ENCODE measurements at regions not wholly inside any gene's neighbourhood (a gene's known extent, or its start where the extent isn't known, plus 50 kb on each side); places are given as distances from the start of the nearest gene placed in this dataset.

DNA sequence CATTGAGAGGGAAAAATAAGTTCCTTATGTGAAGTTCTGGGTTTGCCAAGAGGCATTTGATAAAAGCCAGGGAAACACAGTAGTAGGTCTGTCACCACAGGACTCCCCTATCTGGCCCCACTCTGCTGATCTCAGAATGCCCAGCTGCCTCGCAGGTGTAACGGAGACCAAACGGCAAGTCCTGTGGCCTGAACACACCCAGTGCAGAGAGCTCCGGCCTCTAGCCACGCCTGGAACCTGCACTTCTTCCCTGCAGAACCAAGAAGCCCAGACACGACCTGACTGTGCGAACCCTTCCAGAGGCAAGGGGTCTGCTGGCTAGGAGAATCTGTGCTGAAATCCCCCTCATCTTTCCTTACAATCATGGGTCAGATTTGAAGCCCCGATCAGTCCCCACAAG is 432.8 kb upstream of the B3GAT1 start:
- no peaks in the 10 kb centered on the region for H4K20me1 ChIP-seq (ENCODE audit: insufficient read depth, low read length)
- no peaks in the 10 kb centered on the region for H3K79me2 ChIP-seq (ENCODE audit: insufficient read depth, low read length)
- no peaks in the 10 kb centered on the region for H3K36me3 ChIP-seq (ENCODE audit: insufficient read depth, low read length)
- TF ChIP-seq, protein P1, sequence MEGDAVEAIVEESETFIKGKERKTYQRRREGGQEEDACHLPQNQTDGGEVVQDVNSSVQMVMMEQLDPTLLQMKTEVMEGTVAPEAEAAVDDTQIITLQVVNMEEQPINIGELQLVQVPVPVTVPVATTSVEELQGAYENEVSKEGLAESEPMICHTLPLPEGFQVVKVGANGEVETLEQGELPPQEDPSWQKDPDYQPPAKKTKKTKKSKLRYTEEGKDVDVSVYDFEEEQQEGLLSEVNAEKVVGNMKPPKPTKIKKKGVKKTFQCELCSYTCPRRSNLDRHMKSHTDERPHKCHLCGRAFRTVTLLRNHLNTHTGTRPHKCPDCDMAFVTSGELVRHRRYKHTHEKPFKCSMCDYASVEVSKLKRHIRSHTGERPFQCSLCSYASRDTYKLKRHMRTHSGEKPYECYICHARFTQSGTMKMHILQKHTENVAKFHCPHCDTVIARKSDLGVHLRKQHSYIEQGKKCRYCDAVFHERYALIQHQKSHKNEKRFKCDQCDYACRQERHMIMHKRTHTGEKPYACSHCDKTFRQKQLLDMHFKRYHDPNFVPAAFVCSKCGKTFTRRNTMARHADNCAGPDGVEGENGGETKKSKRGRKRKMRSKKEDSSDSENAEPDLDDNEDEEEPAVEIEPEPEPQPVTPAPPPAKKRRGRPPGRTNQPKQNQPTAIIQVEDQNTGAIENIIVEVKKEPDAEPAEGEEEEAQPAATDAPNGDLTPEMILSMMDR (IDR thresholded peaks at IDR 0.05; ENCODE audit: extremely low read depth, low read depth, low read length): no peak
- H3K27me3 ChIP-seq (ENCODE audit: insufficient read depth, low read length): no peaks in the 10 kb centered on the region
- no peaks in the 10 kb centered on the region for H3K4me1 ChIP-seq (ENCODE audit: insufficient read depth, low read length)
- no peak for DNase-seq (ENCODE audit: insufficient read length, low spot score, missing footprints)
- H3K9me3 ChIP-seq (ENCODE audit: low read depth, low read length): peaks cover 3% of the 10 kb centered on the region
- no peak overlapping the region for H3K4me2 ChIP-seq (ENCODE audit: insufficient read depth, low read length)
- H3K4me3 ChIP-seq (ENCODE audit: insufficient read depth, low read length): no peak overlapping the region
- no peak overlapping the region for H3K27ac ChIP-seq (ENCODE audit: low read depth, low read length)
- no peak overlapping the region for H2AFZ ChIP-seq (ENCODE audit: low read length)

DNA sequence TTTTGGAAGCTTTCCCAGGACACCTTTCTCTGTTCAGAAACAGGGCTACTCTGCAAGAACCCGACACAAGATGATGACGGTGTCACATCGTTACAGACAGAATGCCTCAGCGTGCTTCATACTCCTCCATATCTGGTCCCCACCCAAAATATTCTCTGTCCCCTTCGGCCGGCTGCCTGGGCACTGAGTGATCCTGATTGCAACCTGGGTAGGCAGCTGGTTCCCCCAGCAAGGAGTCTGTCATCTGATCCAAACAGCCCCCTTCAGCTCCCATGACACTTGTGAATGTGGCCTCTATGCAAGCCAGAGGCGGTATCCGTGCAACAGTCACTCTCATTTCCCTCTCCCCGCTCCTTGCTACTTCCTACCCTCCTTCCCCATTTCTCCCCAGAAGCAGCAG is 431.7 kb upstream of the B3GAT1 start:
- H3K36me3 ChIP-seq (ENCODE audit: insufficient read depth, low read length): no peaks in the 10 kb centered on the region
- no peak overlapping the region for H3K27ac ChIP-seq (ENCODE audit: low read depth, low read length)
- H3K4me3 ChIP-seq (ENCODE audit: insufficient read depth, low read length): no peak overlapping the region
- no peaks in the 10 kb centered on the region for H4K20me1 ChIP-seq (ENCODE audit: insufficient read depth, low read length)
- H3K9me3 ChIP-seq (ENCODE audit: low read depth, low read length): peaks cover 3% of the 10 kb centered on the region
- H3K79me2 ChIP-seq (ENCODE audit: insufficient read depth, low read length): no peaks in the 10 kb centered on the region
- no peak for DNase-seq (ENCODE audit: insufficient read length, low spot score, missing footprints)
- TF ChIP-seq, protein P1 (IDR thresholded peaks at IDR 0.05; ENCODE audit: extremely low read depth, low read depth, low read length): no peak
- H3K27me3 ChIP-seq (ENCODE audit: insufficient read depth, low read length): no peaks in the 10 kb centered on the region
- no peaks in the 10 kb centered on the region for H3K4me1 ChIP-seq (ENCODE audit: insufficient read depth, low read length)
- H2AFZ ChIP-seq (ENCODE audit: low read length): no peak overlapping the region
- no peak overlapping the region for H3K4me2 ChIP-seq (ENCODE audit: insufficient read depth, low read length)

DNA sequence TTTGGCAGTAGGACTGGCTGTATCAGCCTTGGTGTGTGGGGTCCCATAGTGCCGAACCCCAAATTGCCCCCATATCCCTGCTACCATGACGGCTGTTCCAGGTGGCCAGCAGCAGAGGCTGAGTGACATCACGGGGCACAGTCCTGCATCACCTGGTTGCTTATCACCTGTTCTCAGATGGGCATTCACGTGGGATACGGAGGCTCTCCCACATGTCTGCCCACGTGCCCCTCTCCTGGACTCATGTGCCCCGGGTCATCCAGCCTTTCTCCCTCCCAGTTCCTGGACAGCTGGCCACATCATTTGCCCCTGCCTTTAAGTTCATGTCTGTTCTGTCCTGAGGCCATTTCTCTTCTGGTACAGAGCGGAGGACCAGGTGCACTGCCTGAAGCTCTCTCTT is 431.0 kb upstream of the B3GAT1 start:
- H3K4me3 ChIP-seq (ENCODE audit: insufficient read depth, low read length): no peak overlapping the region

DNA sequence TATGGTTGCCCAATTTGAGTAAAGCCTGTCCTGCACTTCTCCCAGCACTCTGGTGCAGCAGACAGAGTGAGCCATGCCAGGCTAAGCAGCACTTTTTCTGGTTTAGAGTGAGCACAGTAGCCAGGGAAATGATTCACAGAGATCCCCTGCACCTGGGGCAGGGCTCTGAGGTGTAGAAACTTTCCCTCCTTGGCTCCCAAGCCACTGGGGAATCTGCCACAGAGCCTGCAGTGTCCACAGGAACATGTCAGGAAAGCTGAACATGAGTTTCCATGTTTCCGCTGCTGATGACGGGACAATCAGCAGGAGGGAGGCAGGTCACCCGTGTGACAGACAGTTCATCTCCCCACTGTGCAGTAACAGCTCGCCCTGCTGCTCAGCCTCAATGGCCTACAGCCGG is 429.9 kb upstream of the B3GAT1 start:
- no peak overlapping the region for H2AFZ ChIP-seq (ENCODE audit: low read length)
- TF ChIP-seq, protein P1 (IDR thresholded peaks at IDR 0.05; ENCODE audit: extremely low read depth, low read depth, low read length): no peak
- H3K27me3 ChIP-seq (ENCODE audit: insufficient read depth, low read length): no peaks in the 10 kb centered on the region
- no peaks in the 10 kb centered on the region for H4K20me1 ChIP-seq (ENCODE audit: insufficient read depth, low read length)
- H3K9me3 ChIP-seq (ENCODE audit: low read depth, low read length): peaks cover 3% of the 10 kb centered on the region
- no peak overlapping the region for H3K27ac ChIP-seq (ENCODE audit: low read depth, low read length)
- H3K4me2 ChIP-seq (ENCODE audit: insufficient read depth, low read length): no peak overlapping the region
- no peaks in the 10 kb centered on the region for H3K79me2 ChIP-seq (ENCODE audit: insufficient read depth, low read length)
- H3K4me1 ChIP-seq (ENCODE audit: insufficient read depth, low read length): no peaks in the 10 kb centered on the region
- no peak for DNase-seq (ENCODE audit: insufficient read length, low spot score, missing footprints)
- no peaks in the 10 kb centered on the region for H3K36me3 ChIP-seq (ENCODE audit: insufficient read depth, low read length)
- no peak overlapping the region for H3K4me3 ChIP-seq (ENCODE audit: insufficient read depth, low read length)

More for the DNA sequence above, 431.0 kb upstream of the B3GAT1 start:
- TF ChIP-seq, protein P1 (IDR thresholded peaks at IDR 0.05; ENCODE audit: extremely low read depth, low read depth, low read length): no peak
- H3K36me3 ChIP-seq (ENCODE audit: insufficient read depth, low read length): no peaks in the 10 kb centered on the region
- no peak overlapping the region for H3K27ac ChIP-seq (ENCODE audit: low read depth, low read length)
- H3K9me3 ChIP-seq (ENCODE audit: low read depth, low read length): peaks cover 3% of the 10 kb centered on the region
- H2AFZ ChIP-seq (ENCODE audit: low read length): no peak overlapping the region
- H3K79me2 ChIP-seq (ENCODE audit: insufficient read depth, low read length): no peaks in the 10 kb centered on the region
- no peak overlapping the region for H3K4me2 ChIP-seq (ENCODE audit: insufficient read depth, low read length)
- no peaks in the 10 kb centered on the region for H4K20me1 ChIP-seq (ENCODE audit: insufficient read depth, low read length)
- H3K27me3 ChIP-seq (ENCODE audit: insufficient read depth, low read length): no peaks in the 10 kb centered on the region
- no peak for DNase-seq (ENCODE audit: insufficient read length, low spot score, missing footprints)
- no peaks in the 10 kb centered on the region for H3K4me1 ChIP-seq (ENCODE audit: insufficient read depth, low read length)

All from osteoblast (primary cell).